SK-N-SH (cell line): ENCODE measurements at regions not wholly inside any gene's neighbourhood (a gene's known extent, or its start where the extent isn't known, plus 50 kb on each side); places are given as distances from the start of the nearest gene placed in this dataset.

ENCODE experiments used
- CHD2 ChIP-seq: fragments of 150-350 bp; IDR thresholded peaks from 2 replicates; pipeline ENCODE4 v1.6.1; 2018; ENCODE audit warnings: low read length; ENCODE audit not compliant: partially characterized antibody
- CTCF ChIP-seq: fragments of 200-600 bp; sonication (generic); IDR thresholded peaks from 2 replicates; pipeline ENCODE4 v1.6.1; 2017; ENCODE audit warnings: antibody characterized with exemption, mild to moderate bottlenecking, moderate library complexity
- EP300 ChIP-seq, 2 experiments: IDR thresholded peaks; 2 replicates each; pipeline versions ENCODE4 v1.4.0 to v1.6.1; 2012; ENCODE audit warnings: borderline replicate concordance in 1 of 2, low read depth in 1 of 2, low read length in 1 of 2
- MAX ChIP-seq: IDR thresholded peaks from 2 replicates; pipeline ENCODE4 v1.4.0; 2012; ENCODE audit warnings: low read depth
- POLR2AphosphoS5 ChIP-seq: IDR thresholded peaks from 2 replicates; pipeline ENCODE4 v1.6.1; 2012; ENCODE audit warnings: low read depth, low read length
- RFX5 ChIP-seq: IDR thresholded peaks from 2 replicates; pipeline ENCODE4 v1.6.1; 2012; ENCODE audit warnings: mild to moderate bottlenecking, improper control_type of control experiment, low read length
- ZBTB33 ChIP-seq: IDR thresholded peaks from 2 replicates; pipeline ENCODE4 v1.4.0; 2012; ENCODE audit warnings: low read depth, borderline replicate concordance

- TF ChIP-seq CTCF (no peak), EP300 (IDR thresholded peaks at IDR 0.05; ENCODE audit: borderline replicate concordance in 1 of 2, low read depth in 1 of 2, low read length in 1 of 2) (no peak), ZBTB33 (no peak), CHD2 (no peak), POLR2AphosphoS5 (no peak), RFX5 (no peak), MAX (no peak)
These were observed 56.6 kb downstream of the SOWAHC start for GRCh38 chr2:109670556-109671411.
